ENCODE measurements at regions not wholly inside any gene's neighbourhood (a gene's known extent, or its start where the extent isn't known, plus 50 kb on each side); places are given as distances from the start of the nearest gene placed in this dataset.

DNA sequence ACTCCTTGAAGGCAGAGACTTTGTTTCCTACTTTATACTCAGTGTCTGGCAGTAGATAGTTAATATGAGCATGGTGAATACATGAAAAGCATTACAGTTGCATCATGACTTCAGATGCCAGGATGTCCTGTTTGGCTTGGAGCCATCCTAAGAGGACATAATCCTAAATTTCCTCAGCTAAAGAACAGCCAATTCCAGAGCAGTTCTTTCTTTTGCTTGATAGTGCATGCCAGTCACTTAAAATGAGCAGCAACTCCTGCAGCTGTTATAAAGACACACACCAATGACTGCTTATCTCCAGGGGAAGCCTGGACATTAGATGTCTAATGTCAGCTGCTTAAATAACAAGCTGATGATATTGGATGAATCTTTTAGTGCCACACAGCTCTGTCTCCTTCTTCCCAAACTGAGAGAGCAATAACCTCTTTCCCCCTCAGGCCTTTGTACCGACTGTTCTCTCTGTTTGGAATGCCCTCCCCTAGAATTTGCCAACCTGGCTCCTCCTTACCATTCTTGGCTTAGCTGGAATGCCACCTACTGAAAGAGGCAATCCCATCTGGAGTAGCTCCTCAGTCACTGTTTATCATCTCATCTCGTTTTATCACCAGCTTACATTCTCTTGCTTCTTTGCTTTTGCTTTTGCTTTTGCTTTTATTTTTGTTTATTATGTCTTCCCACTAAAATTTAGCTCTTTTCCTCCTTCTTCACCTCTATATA is 100.8 kb upstream of the USP38 start:
- DNase-seq = no peak

DNA sequence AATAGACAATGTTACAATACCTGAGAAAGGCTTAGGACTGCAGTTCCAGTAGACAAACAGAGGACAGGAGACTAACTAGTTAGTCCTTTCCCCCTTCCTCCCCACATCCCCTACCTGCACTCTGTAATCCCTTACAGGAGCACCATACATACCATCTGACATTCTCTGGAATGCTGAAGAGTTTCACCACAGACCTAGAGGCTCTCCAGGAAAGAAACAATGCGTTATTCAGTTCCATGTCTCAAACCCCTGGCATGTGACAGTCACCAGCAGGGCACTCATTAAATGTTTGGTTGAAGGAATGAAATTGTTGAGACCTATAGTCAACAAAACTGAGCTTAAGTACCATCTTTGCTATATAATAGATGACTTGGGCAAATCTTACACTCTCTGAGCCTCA is 100.2 kb upstream of the USP38 start:
- no peak for DNase-seq

DNA sequence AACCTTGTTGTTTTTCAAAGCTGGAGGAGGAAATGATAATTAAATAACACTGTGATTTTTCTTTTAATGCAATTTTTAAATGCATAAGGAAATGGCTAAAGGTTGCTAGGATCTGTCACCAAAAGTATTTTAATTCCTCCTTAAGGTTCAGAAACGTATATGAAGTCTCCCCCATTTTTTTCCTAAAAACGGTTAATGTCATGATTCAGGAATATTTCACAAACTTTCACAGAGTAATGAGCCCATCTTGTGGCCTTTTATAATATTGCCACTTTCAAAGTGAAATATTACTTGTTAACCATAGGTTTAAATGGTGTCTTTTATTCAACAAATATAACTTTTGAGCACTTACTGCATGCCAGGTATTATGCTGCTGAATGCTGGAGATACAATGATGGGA is 99.5 kb upstream of the USP38 start:
- no peak for DNase-seq

DNA sequence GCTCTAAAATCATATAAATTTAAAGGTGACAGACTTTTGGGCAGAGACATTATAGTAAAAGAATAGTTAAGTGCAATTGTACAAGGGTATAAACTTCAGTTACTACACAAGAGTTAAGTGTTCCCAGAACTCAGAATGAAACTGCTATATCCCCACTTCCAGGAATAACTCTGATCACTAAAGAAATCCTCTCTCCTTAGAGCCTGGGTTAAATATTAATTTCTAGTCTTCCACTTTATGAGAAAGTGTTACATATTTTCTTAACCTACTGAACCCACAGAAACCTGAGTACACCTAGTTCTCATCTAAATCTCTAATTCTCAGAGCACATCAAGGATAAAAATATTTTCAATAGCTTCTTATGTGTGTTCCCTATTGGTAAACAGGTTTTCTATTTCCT is 99.1 kb upstream of the USP38 start:
- DNase-seq = no peak

DNA sequence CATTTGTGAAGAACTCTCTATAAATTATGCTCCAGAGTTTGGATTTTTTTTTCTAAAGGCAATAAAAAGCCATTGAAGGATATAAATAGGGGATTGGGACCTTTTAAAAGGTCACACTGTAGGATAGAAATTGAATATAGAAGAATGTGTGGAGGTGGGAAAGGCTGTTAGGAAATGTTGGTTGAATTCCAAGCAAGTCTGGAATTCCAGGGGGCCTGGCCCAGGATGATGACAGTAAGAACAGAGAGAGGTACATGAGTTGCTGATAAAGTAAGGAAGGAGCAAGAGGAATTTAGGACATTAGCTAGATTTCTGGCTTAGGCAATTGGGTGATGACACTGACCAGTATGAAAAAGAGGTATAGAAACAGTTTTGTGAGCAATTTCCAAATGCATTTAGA is 95.4 kb upstream of the USP38 start:
- DNase-seq = no peak

DNA sequence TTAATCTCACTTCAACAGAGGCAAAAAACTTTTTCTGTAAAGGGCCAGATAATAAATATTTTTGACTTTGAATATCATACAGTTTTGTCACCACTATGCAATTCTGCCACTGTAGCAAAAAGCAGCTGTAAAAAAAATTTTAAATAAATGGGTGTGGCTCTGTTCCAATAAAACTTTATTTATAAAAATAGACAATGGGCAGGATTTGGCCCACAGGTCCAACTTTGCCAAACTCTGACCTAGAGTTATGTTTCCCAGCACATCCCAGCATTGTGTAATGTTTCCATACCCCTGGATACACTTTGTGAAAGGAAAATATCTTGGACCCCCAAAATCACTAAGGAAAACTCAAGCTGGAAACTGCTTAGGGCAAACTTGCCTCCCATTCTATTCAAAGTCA is 94.9 kb upstream of the USP38 start:
- no peak for DNase-seq

DNA sequence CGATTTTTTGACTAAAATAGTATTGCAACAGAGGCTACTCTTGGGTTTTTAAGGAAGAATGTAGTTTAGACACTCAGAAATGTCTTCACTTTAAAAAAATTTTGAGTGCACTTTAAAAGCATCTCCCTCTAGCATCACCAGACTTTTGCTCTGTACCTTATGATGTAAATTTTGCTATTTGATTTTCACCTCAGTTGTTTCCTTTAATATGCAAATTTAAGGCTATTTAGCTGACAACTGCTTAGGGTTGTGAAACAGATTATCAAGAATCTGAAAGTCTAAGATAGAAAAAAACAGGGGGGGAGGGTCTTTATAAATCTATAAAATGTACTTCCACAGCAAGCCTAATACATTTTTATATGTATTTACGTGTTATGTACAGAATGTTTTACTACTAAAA is 92.9 kb upstream of the USP38 start:
- no peak for DNase-seq

DNA sequence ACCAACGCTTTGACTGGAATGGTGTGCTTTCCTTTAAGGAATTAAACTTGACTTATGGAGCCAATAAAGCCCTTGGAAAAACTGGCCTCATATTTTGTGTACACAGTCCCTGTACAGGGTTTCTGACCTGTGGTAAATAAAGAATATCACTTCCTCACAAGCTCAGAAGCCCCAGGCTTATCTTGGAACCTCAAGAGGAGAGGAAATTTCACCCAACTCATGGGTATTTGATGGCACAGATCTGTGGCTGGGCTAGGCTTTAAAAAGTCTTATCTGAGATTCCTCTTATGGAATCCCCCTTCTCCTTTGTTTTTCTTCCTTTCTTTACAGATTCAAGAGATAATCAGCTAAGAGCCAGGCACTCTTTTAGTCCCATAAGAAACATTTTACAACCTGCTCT is 89.3 kb upstream of the USP38 start:
- no peak for DNase-seq

DNA sequence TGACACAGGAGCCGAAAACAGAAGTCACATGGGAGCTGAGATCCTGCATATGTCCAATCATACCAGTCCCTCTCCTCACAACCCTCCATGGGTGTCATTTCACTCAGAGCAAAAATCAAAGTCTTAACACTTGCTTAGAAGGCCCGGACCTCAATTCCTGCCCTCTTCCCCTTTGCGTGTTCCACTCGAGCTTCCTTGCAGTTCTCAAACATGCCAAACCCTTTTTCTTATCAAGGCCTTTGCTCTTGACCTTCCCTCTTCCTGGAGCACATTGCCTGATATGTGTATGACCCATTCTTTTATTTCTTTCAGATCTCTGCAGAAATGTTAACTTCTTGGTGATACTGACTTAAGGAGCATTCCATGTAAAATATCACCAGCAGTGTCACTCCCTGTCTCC is 87.0 kb upstream of the USP38 start:
- no peak for DNase-seq

DNA sequence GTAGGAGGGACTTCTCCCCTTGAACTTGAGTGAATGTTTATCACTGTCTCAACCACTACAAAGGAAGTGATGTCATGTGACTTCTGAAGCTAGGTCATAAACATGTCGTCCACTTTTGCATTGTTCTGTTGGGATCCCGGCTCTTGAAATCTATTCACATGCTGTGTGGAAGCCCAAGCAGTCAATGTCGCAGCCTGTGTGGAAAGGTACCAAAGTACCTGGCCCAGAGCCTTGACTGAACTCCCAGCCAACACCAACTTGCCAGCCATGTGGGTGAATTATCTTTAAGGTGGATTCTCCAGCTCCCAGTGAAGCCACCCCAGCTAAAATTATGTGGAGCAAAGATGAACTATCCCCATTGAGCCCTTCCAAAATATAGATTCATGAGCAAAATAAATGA is 85.0 kb upstream of the USP38 start:
- no peak for DNase-seq

DNA sequence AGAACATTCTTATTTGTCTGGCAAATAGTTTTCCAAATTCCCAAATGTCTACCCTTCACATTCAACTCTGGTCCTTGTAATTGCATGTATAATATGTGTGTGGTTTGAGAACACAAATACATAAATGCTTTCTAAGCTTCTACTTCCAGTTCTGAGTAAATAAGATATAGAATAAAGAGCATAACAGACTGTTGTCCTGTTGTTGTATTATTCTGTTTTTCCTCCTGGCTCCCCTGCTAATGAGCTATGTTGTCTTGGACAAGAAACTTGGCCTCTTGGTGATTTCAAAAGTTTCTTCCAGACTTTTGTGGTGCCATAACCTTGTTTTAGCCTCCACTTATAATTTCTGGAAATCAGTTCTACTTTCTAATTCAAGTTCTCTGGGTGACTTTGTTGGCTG is 75.3 kb upstream of the USP38 start:
- no peak for DNase-seq

DNA sequence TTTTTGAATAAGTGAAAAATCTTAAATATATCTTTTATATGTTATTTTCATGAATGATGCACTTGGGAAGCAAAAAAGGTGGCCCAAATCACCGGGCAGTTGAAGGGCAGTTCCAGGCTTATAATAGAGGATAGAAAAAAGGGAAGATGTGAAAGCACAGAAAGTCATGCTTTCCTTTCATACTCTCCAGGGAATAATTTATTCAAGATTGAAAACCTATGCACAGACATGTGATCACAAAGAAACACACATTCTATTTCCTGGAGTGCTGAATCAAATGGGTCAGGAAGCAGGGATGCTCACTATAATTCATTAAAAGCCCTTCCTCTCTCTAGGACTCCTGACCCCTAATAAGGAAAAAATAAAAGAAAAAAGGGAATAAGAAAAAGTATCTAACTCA is 66.1 kb upstream of the USP38 start:
- no peak for DNase-seq

DNA sequence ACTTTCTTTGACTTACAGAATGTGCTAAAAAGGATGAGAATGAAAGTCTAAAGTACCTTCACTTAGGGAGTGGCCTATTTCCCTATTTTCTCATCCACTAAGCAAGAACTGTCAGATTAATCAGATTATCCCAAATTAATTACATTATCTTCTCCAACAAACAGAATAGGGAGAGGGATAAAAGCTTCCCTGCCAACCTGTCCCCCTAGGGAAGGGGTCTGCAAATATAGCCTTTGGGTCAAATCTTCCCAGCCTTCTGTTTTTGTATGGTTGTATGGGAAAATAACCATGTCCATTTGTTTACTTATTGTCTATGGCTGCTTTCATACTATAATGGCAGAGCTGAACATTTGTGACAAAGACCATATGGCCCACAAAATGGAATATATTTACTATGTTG is 57.1 kb upstream of the USP38 start:
- DNase-seq = no peak

DNA sequence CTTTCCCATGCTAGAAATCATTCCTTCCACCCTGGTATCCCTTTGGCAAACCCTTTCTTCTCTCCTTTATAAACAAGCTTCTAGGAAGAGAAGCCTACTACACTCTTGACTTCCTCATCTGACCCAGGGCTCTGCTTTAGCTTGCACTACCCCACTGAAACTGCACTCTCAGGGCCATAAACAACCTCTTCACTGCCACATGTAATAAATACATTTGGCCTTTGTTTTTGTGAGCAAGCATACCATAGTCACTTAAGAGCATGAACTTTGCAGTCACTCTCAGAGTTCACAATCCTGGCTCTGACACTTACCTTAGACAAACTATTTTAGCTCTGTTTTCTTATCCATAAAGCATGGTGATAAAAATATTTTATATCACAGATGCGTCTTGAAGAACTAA is 50.7 kb upstream of the USP38 start:
- DNase-seq = no peak

All from NCI-H748 treated with DMSO at 0.1 percent for 48 hours (cell line).